Activated T-cell treated with anti-CD3 and anti-CD28 coated beads, Interleukin-2, amount 50 U/mL, for 48 hours (primary cell): ENCODE measurements at regions not wholly inside any gene's neighbourhood (a gene's known extent, or its start where the extent isn't known, plus 50 kb on each side); places are given as distances from the start of the nearest gene placed in this dataset.
A peak's percentile ranks its signal among the peaks of the same experiment; 100 is the strongest.

Experiments
- DNase-seq, 2 experiments: peaks; one replicate each; pipeline ENCODE4 v3.0.0-alpha.2; 2020

DNA sequence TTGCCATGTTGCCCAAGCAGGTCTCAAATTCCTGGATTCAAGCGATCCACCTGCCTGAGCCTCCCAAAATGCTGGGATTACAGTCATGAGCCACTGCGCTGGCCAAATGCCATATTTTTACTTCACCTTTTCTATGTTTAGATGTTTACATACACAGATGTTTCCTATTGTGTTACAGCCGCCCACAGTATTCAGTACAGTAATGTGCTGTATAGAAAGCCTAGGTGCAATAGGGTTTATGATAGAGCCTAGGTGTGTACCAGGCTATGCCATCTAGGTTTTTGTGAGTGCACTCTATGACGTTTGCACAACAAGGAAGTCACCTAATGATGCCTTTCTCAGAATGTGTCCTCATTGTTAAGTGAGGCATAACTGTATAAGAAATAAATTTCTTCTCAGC is 153.4 kb downstream of the CHRM3 start:
- DNase-seq: no peak

DNA sequence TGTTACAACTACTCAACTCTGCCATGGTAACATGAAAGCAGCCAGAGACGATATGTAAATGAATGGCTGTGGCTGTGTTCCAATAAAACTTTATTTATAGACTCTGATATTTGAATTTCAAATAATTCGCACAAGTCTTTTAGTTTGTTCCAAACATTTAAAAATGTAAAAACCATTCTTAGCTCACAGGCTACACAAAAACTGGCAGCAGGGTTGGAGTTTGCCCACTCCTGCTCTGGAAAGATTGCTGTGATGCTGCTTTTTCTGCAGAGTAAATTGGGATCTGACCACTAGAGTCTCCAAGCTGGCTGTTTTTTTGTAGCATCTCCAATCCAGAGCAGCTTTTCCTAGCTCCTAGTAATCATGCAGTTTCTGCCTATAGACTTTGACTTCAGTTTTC is 157.5 kb downstream of the CHRM3 start:
- no peak for DNase-seq

DNA sequence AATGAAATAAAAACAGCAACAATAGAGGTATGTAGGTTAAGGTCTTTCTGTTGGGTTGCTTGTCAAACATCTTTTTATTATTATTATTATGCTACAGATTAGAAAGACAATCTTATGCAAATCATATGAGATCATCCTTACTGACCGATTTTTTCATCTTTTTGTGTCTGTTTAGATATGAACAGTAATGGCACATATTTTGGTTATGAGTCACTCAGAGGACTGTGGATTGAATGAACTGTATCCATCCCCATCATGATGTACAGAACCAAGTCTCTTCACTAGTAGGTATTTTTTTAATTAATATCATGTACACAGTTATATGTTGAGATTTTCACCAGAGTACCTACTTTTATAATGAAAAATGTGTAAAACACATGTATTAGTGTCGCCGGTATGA is 159.1 kb downstream of the CHRM3 start:
- DNase-seq: no peak

DNA sequence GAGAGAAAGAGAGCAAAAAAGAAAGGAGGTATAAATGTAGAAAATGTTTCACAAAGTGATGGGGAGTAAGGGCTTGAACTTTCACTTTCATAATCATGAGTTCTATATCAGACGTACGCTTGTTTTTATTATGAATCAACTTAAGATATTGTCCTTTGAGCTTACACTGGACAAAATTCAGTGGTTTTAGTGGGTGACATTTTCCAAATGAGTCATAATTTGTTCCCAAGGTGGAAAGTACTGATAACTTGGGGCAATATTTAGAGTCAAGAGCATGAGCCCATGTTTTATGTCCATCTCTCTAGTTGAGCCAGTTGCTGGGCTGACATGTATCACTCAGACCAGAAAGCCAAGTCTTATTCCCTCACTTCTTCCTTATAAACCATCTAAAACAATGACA is 161.6 kb downstream of the CHRM3 start:
- DNase-seq: no peak

DNA sequence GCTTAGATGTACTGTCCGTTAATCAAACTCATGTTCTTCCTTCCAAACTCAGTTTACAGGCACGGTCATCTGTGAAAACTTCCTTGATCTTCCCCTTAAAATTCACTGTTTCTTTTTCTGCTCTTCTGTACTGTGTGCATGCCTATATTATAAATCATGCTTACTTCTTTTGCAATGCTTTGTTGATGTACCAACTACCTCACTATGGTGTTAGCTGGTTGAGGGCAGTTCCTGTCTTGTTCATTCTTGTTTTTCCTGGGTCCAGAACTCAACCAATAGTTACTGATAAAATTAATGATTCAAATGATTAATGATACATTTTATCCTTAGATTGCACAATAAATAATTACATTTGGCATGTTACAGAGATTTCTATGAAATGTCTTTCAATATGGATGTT is 163.8 kb downstream of the CHRM3 start:
- DNase-seq: no peak

DNA sequence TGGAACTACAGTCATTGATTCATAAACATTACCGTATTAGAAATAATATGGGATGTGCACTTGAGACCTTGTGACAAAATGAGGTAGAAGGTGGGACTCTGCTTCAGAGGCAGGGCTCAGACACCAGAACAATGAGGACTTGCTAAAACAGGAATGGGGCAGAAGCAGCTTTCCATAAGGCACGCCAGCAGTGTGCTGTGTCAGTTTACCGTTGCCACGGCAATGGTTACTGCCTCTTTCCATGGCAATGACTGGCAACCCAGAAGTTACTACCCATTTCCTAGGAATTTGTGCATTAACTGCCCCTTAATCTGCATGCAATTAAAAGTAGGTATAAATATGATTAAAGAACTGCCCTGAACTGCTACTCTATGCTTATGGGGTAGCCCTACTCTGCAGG is 169.0 kb downstream of the CHRM3 start:
- no peak for DNase-seq

DNA sequence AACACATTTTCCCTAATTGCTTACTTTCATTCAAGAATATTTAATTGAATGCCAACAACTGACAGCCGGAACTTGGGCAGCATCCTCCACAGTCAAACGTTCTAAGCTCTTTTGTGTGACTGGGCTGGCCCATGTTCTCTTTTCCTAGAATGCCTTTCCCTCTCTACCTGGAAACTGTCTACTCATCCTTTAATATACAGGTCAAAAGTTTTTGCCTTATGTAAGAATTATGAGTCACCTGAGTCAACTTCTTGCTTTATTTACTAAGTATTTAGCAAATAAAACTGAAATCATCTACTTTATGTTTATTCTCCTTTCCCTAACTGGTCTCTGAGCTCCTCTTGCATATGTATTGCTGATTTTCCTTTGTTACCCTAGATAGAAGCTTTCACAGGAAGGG is 172.2 kb downstream of the CHRM3 start:
- DNase-seq: no peak

DNA sequence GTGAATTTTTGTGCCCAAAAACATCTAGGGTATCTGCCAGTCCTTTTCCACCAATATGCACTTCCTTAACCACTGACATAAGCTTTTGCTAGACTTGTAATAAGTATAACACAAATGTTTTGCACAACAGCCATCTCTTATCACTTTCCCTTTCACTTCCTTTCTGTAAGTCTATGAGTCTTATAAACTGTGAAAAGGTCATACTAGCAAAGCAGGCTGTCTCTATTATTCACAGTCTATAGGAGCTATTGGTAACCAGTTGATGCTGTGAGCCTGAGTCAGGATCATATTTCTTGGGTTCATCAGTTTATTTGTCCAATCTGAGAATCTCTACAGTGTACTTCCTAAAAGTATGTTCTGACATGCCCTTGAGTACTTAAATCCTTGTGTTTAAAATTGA is 172.6 kb downstream of the CHRM3 start:
- DNase-seq: no peak

DNA sequence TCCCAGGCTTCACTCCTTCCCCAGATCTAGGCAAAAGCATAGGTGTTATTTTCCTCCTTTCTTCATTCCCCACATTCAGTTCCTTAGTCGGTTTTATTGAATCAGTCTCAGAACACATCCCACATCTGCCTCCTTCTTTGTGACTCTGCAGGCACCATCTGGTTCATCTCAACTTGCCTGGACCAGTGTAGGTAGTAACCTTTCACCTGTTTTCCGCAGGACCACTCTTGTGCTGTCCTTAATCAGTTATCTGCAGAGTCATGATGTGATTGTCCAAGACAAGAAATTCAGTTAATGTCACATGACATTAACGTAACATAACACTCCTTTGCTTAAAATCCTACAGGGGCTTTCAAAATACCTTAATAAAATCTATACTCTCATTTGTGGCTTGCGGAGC is 174.6 kb downstream of the CHRM3 start:
- DNase-seq: no peak

DNA sequence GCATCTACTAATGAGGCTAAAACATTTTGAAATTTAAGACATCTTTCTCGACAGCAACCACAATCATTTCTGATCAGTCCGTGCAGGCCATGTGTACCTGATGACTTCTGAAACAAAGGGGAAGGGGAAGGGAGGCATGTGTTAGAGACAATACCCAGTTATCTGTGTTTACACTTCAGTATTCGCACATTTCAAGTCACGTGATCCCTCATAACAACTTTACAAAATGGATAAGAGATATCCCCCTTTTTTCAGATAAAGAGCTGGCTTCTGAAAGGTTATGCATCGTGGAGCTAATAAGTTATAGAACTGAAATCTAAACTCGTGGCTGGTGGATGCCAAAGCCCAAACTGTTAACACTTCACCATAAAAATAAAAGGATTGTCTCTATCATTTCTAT is 175.7 kb downstream of the CHRM3 start:
- DNase-seq: no peak

DNA sequence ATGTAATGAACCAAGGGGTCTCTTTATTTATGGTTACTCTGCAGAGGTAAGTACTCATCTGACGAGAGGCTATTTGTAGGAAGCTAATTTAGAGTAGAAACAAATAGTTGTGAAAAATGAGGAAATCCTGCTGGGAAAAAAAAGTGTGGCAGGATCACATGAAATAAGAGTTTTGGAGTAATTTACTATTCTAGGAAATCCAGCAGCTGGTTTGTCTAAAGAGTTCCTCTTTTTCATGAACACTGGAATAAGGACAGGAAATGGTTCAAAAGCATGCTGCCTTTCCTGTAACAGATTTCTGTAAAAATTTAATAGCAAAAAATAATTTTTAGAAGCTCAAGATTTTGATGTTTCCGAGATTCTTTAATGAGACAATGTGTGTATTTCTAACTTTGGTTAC is 177.3 kb downstream of the CHRM3 start:
- DNase-seq: no peak

DNA sequence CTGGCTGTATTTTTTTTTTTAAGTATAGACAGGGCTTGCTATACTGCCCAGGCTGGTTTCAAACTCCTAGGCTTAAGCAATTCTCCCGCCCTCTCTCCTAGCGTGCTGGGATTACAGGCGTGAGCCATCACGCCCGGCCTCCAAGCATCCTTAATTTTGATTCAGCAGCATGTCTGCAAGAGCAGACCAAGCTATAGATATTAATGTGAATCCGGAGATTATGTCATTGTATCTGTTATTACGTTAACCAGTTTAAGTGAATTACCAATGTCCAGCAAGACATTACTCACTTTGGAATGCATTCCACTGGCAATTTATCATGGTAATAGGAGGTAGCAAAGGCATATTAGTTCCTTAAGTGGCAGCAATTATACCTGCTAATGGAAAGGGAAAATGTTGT is 179.7 kb downstream of the CHRM3 start:
- DNase-seq: no peak

DNA sequence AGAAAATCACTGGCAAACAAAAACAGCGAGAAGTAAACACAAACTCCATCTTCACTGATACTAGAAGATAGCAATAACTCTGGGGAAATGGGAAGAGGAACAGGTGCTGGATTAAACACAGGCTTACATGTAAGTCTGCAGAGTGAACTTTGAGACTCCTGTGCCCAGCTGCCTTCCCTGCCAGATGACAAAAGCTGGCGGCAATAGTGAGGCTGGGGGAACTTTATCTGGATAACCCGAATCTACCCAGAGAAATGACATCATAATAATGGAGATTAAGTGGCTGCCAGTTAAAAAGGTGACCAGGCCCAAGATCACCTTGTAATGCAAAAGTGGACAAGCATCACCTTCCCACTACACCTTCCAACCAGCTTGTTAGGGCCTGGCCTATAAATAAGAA is 184.5 kb downstream of the CHRM3 start:
- DNase-seq: no peak

DNA sequence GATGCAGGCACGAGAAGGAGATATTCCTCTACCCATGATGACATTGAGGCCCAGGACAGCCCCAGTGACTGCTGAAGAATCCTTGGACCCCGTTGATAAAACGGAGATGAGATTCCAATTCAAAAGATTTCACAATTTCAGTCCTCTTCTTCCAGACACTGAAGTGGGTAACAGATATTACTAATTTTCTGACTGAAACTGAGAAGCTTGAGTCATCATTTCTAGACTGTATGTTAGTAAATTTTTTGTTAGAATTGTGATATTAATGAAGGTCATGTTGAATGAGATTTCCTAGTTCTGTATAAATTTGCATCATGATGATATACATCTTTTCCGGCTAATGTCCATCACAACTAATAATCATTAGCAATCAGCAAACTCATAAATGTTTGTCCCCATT is 185.8 kb downstream of the CHRM3 start:
- DNase-seq: no peak

DNA sequence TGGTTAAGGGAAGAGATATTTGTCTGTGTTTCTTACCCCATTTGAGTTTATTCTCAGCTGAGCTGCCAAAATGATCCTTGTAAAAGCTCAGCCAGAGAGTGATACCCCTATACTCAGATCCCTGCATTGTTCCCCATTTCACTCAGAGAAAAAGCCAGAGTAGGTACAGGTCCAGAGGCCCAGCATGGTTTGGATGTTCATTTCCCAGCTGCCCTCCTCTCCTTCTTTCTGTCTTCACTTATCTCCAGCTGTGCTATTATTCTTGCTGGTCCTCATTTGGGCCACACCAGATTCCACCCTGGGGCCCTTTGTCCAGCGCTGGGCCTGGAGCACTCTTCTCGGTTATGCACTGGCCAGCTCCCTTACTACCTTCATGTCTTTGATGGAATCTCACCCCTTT is 187.7 kb downstream of the CHRM3 start:
- no peak for DNase-seq

DNA sequence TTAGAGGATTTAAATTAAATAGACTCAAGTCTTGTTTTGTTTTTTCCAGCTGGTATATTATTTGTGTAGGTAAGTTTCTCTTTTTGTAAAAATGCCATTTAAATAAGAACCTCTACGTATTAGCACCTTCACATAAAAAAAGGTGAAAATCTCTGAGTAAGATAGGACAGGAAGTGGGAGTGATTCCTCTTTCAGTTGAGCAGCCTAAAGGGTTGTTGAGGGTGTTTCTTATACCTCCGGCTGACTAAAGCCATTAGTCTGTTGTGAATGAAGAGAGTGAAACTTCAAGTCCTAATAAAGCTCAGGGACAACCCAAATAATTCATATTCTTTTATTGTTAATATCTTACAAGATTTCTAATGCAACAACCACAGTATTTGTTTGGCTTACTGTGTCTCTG is 188.7 kb downstream of the CHRM3 start:
- no peak for DNase-seq

DNA sequence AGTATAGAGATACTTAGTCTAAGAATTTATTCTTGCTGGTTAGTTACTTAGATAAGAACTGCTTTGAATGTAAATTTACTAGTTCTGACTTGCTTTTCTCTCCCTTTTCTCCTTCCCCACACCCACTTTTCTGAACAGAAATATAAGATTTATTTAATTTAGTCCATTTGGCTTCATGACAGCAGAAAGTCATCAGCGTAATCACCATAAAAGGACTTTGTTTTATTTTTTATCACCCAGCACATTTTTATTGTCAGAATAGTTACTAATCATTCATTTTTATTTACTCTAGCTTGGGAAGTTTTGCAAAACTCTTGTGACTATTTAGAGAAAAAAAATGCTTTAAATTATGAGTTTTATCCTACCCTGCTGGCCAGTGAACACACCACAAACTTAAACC is 197.2 kb downstream of the CHRM3 start:
- no peak for DNase-seq

DNA sequence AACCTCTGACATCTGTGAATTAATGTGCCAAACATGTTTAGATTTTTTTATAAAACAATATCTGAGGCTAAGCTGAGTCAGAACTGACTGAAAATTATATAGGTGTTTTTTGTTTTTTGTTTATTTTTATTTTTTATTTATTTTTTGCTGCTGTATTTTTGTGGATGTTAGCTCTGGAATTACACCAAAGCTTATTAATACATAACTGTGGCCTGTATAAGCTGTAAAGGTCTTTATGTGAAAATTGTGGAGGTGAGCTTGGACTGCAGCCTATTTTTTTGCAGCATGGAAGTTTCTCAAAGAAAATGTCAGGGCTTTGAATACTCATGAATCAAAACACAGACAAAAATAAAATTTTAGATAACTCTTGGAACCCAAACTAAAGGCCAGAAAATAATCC is 199.8 kb downstream of the CHRM3 start:
- DNase-seq: no peak

DNA sequence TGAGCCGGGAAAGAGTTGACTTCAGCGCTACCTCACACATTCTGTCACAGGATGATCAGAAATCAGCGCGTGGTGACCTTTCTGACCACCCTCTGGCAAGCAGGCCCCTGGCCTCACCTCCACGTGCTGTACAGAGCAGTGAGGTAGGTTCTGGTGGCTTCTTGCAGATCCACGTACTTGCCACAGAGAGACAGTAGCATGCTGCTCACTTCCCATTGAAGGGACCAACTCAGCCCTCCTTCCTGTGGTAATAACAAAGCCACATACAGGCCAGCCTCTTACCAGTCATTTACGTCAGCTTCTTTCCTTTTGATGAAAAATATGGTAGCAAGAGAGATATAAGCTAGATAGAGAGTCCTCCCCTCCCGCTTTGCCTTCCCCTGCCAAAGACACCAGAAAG is 200.7 kb downstream of the CHRM3 start:
- peak; percentile 23 to 37 for DNase-seq

DNA sequence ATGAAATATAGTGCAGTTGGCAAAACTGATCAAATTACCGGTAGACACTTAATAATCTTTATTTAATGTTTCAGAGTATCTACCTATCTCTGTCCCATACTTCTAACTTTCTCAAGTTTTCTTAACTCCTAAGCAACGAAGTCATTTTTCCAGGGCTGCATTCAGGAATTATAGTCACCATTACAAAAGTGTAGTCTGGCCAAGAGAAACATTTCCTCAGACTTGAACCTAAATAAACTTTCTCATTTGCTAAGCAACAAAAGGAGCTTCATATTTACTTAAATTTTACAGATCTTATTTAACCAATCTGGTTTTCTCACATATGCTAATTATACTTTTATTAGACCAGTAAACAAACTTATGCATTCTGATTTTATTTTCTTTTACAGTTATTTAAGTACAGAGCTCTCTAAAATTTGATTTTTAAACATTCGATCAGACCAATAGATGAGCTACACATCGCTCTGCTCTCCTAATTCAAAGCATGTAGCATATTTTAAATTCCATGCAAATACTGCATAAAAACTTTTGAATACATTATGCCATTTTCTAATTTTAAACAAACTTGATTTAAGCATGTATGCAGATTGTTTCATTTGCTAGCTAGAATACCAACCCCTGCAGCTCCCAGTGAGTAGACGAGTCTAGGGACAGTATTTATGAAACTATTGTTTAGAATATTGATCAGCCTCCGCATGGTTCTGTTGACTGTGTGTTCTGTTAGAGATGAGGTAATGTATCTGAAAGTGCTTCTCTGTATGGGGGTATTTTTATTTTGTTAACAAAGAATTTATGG is 201.4 kb downstream of the CHRM3 start:
- no peak for DNase-seq

DNA sequence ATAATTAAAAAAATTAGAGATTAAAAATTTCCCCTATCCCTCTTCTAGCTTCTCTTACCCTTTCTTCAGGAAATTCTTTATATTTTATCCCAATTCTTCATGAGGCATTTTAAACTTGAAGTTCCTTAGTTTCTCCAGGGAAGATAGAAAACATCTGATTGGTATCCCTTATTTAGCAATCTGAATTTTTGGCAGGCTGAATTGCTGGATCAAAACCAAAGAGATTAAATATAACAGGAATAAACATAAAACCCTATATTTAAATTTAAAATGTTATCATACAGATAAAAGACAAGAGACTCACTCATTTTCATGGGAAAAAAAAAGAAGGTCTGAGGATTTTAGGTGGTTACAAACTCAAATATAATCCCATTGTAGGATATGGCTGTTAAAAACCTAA is 204.2 kb downstream of the CHRM3 start:
- DNase-seq: no peak

DNA sequence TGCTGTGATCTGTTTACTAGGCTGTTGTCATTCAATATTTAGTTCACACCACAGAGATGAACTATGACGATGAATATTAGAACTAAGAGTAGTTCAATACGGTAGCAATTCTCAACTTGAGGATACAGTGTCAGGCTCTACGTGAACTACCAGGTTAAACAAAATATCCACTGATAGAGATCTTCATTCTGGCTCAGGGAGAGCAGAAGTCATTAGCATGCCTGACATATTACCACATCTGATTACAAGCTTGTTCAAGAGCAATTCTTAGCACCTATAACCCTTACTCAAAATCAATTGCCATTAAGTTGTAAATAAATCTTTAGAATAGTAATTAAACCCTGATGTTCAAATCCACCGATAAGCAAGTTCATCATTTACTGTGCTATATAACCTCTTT is 207.2 kb downstream of the CHRM3 start:
- DNase-seq: no peak

DNA sequence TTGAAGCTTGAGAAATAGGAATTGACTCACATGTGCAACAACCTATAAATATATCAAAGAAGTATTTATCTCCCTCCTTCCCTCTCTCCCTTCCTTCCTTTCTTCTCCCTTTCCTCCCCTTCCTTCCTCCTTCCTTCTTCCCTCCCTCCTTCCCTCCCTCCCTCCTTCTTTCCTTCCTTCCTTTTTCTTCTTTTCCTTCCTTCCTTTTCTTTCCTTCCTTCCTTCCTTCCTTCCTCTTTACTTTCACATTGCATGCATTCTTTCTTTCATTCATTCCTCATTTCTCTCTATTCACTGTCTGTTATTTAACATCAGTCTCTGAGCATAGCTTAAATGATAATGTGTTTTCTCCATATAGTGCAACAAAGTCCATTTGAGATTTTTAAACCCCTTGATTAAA is 214.2 kb downstream of the CHRM3 start:
- DNase-seq: no peak

DNA sequence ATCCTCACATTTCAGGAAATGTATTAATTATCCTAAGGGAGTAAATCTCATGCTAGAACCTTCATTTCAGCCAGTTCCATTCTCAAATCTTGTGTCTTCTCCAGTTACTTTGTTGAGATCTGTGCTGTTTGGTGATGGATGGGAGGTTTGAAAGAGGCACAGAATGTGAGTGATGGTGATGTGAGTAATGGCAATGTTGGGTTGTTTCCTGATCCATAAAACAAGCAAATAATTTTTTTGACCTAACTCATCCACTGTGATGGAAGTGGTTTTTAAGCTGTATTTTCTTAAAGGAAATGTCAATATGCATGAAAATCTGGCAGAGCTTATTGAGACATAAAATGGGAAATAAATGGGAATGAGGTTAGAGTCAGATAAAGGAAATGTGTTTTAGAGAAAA is 214.7 kb downstream of the CHRM3 start:
- no peak for DNase-seq

DNA sequence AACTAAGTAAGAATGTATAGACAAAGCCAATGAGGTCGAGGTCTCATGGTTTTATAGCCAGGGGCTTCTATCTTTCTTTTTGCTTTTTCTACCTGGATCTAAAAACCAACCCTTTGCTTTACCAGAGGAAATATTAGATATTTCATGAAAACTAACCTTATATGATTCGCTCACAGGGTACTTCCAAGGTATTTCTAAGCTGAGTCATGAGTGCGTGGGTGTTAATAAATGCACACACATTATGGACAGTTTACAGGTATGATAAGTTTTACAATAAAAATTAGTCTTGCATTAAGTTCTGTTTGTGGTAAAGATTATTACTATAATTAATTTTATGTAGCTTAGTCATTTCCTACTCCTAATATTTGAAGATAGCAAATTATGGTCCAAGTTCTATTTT is 217.2 kb downstream of the CHRM3 start:
- no peak for DNase-seq
